ENCODE measurements at regions not wholly inside any gene's neighbourhood (a gene's known extent, or its start where the extent isn't known, plus 50 kb on each side); places are given as distances from the start of the nearest gene placed in this dataset.

- no peak for TF ChIP-seq CTCF (IDR thresholded peaks at IDR 0.05; ENCODE audit: insufficient read depth, low read length)
- TF ChIP-seq POLR2AphosphoS5 (IDR thresholded peaks at IDR 0.05; ENCODE audit: low read depth), result no peak
- TF ChIP-seq GABPA (IDR thresholded peaks at IDR 0.05; ENCODE audit: low read depth), result no peak
These were observed 85.0 kb upstream of the CREB1 start for GRCh38 chr2:207444756-207445155.

Data from HL-60 (cell line).